H9 (cell line): ENCODE measurements at regions not wholly inside any gene's neighbourhood (a gene's known extent, or its start where the extent isn't known, plus 50 kb on each side); places are given as distances from the start of the nearest gene placed in this dataset.

ENCODE experiments used
- DNase-seq: peaks from one replicate; pipeline ENCODE4 v3.0.0-alpha.2; 2017
- H2AFZ ChIP-seq: one replicate; pipeline ENCODE4 v1.6.1; 2013; ENCODE audit warnings: mild to moderate bottlenecking, low read length, control low read depth, moderate library complexity
- H2AK5ac ChIP-seq: 2 replicates; pipeline ENCODE4 v1.6.1; 2013; ENCODE audit warnings: low read length, control low read depth, mixed read lengths; ENCODE audit not compliant: insufficient read length
- H2BK120ac ChIP-seq: one replicate; pipeline ENCODE4 v1.6.1; 2013; ENCODE audit warnings: low read depth, mild to moderate bottlenecking, low read length, control low read depth, inconsistent platforms; ENCODE audit not compliant: poor library complexity, severe bottlenecking
- H2BK12ac ChIP-seq: 2 replicates; pipeline ENCODE4 v1.6.1; 2013; ENCODE audit warnings: low read length, control low read depth, mixed read lengths, low read depth; ENCODE audit not compliant: insufficient read length
- H2BK15ac ChIP-seq: 2 replicates; pipeline ENCODE4 v1.6.1; 2013; ENCODE audit warnings: low read depth, low read length, control low read depth
- H2BK20ac ChIP-seq: one replicate; pipeline ENCODE4 v1.6.1; 2013; ENCODE audit warnings: low read depth, mild to moderate bottlenecking, low read length, control low read depth, inconsistent platforms; ENCODE audit not compliant: poor library complexity, severe bottlenecking
- H2BK5ac ChIP-seq: 2 replicates; pipeline ENCODE4 v1.6.1; 2013; ENCODE audit warnings: low read length, control low read depth, mixed read lengths; ENCODE audit not compliant: insufficient read length
- H3K14ac ChIP-seq: 2 replicates; pipeline ENCODE4 v1.6.1; 2013; ENCODE audit warnings: low read length, control low read depth; ENCODE audit not compliant: insufficient read depth
- H3K18ac ChIP-seq: 2 replicates; pipeline ENCODE4 v1.6.1; 2013; ENCODE audit warnings: low read depth, mild to moderate bottlenecking, mixed read lengths, low read length, control low read depth; ENCODE audit not compliant: insufficient read length
- H3K23ac ChIP-seq: 2 replicates; pipeline ENCODE4 v1.6.1; 2013; ENCODE audit warnings: low read length, control low read depth, mixed read lengths, low read depth; ENCODE audit not compliant: insufficient read length
- H3K23me2 ChIP-seq: 2 replicates; pipeline ENCODE4 v1.6.1; 2013; ENCODE audit warnings: low read depth, mild to moderate bottlenecking, mixed read lengths, low read length, control low read depth; ENCODE audit not compliant: insufficient read length, poor library complexity, severe bottlenecking
- H3K27ac ChIP-seq: 2 replicates; pipeline ENCODE4 v1.5.1; 2013; ENCODE audit warnings: low read length, control low read depth, mixed read lengths, low read depth; ENCODE audit not compliant: insufficient read length
- H3K27me3 ChIP-seq: 2 replicates; pipeline ENCODE4 v1.6.1; 2013; ENCODE audit warnings: low read length, control low read depth, inconsistent platforms; ENCODE audit not compliant: insufficient read depth
- H3K4ac ChIP-seq: 2 replicates; pipeline ENCODE4 v1.6.1; 2013; ENCODE audit warnings: low read depth, mild to moderate bottlenecking, control low read depth, inconsistent platforms, low read length, moderate library complexity
- H3K4me1 ChIP-seq: 2 replicates; pipeline ENCODE4 v1.6.1; 2013; ENCODE audit warnings: low read length, control low read depth, inconsistent platforms; ENCODE audit not compliant: insufficient read depth
- H3K4me2 ChIP-seq: 2 replicates; pipeline ENCODE4 v1.6.1; 2013; ENCODE audit warnings: low read length, control low read depth, mixed read lengths; ENCODE audit not compliant: insufficient read length, insufficient read depth
- H3K56ac ChIP-seq: 2 replicates; pipeline ENCODE4 v1.6.1; 2013; ENCODE audit warnings: low read depth, mild to moderate bottlenecking, mixed read lengths, low read length, control low read depth; ENCODE audit not compliant: insufficient read length
- H3K79me1 ChIP-seq: 2 replicates; pipeline ENCODE4 v1.6.1; 2013; ENCODE audit warnings: low read depth, mild to moderate bottlenecking, moderate library complexity, low read length, control low read depth, inconsistent platforms; ENCODE audit not compliant: insufficient read depth, poor library complexity, severe bottlenecking
- H3K79me2 ChIP-seq: 2 replicates; pipeline ENCODE4 v1.6.1; 2013; ENCODE audit warnings: low read length, control low read depth, inconsistent platforms; ENCODE audit not compliant: insufficient read depth
- H3K9ac ChIP-seq: 2 replicates; pipeline ENCODE4 v1.6.1; 2013; ENCODE audit warnings: low read length, control low read depth, mixed read lengths; ENCODE audit not compliant: insufficient read length; ENCODE audit errors: extremely low read depth
- H3K9me3 ChIP-seq: one replicate; pipeline ENCODE4 v1.6.1; 2013; ENCODE audit warnings: low read depth, low read length, inconsistent platforms; ENCODE audit not compliant: control insufficient read depth
- H3T11ph ChIP-seq: one replicate; pipeline ENCODE4 v1.6.1; 2013; ENCODE audit warnings: mild to moderate bottlenecking, low read length, control low read depth, inconsistent platforms
- H4K20me1 ChIP-seq: one replicate; pipeline ENCODE4 v1.6.1; 2013; ENCODE audit not compliant: control insufficient read depth, insufficient read length, insufficient read depth
- H4K5ac ChIP-seq: 2 replicates; pipeline ENCODE4 v1.6.1; 2013; ENCODE audit warnings: low read depth, mild to moderate bottlenecking, mixed read lengths, low read length, control low read depth; ENCODE audit not compliant: insufficient read length
- H4K8ac ChIP-seq: replicated peaks from 2 replicates; pipeline ENCODE4 v1.6.1; 2013; ENCODE audit warnings: low read length, control low read depth, mixed read lengths, low read depth; ENCODE audit not compliant: insufficient read length
- H4K91ac ChIP-seq: 2 replicates; pipeline ENCODE4 v1.6.1; 2013; ENCODE audit warnings: low read depth, mild to moderate bottlenecking, moderate library complexity, mixed read lengths, low read length, control low read depth; ENCODE audit not compliant: insufficient read length
- H3K27ac Mint-ChIP-seq, 3 experiments: 2 replicates in 2 of 3; 3 replicates in 1 of 3; pipeline ENCODE4 v1.8.0; 2020 to 2021; ENCODE audit warnings: mixed read lengths in 3 of 3, mild to moderate bottlenecking in 1 of 3, moderate library complexity in 1 of 3
- H3K27me3 Mint-ChIP-seq: 2 replicates; pipeline ENCODE4 v1.8.0; 2021; ENCODE audit warnings: low read depth, mild to moderate bottlenecking, moderate library complexity, mixed read lengths
- H3K36me3 Mint-ChIP-seq, 3 experiments: 2 replicates in 2 of 3; 3 replicates in 1 of 3; pipeline ENCODE4 v1.8.0; 2020 to 2021; ENCODE audit warnings: low read depth in 3 of 3, mixed read lengths in 3 of 3; ENCODE audit not compliant: insufficient read depth in 1 of 3
- H3K4me1 Mint-ChIP-seq, 2 experiments: 2 replicates each; pipeline ENCODE4 v1.8.0; 2020; ENCODE audit warnings: mixed read lengths in 2 of 2
- H3K4me3 Mint-ChIP-seq, 2 experiments: 2 replicates in 1 of 2; 3 replicates in 1 of 2; pipeline ENCODE4 v1.8.0; 2020 to 2021; ENCODE audit warnings: mild to moderate bottlenecking in 2 of 2, mixed read lengths in 2 of 2, moderate library complexity in 1 of 2
- H3K9me3 Mint-ChIP-seq, 2 experiments: 2 replicates in 1 of 2; 3 replicates in 1 of 2; pipeline ENCODE4 v1.8.0; 2020; ENCODE audit warnings: mild to moderate bottlenecking in 2 of 2, mixed read lengths in 2 of 2, moderate library complexity in 1 of 2
- CTCF ChIP-seq: fragments of 200-600 bp; sonication (generic); conservative IDR thresholded peaks from 3 replicates; pipeline ENCODE4 v1.8.0; 2021; ENCODE audit warnings: antibody characterized with exemption, mild to moderate bottlenecking
- WGBS: extraction: QIAGEN DNeasy Blood & Tissue Kit; methylation state at CpG from one replicate; pipeline ENCODE4 v1.1.7; 2013; ENCODE audit warnings: missing lambda C conversion rate, low lambda C conversion rate, mixed read lengths; ENCODE audit not compliant: insufficient read length; ENCODE audit errors: extremely low coverage; 5-methylcytosine and 5-hydroxymethylcytosine counted together

DNA sequence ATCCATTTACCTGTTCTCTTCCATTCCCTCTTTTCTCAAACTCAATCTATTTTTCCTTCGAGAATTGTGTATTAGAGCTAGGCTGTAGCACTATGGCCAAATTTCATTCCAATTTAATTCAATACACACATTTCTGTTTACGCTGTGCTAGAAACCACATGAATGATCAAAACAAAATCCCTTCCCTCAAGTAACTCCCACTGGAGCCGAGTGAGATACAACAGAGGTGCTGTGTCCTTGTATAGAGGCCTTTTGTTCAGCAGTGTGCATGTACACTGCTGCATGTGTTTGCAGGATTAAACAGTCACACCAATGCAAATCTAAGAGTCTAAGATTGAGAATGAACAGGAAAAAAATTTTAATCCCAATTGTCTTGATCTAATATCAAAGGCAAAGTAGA, 734.2 kb downstream of the RAPGEF2 start:
- Histone ChIP-seq H2BK5ac (no peak overlapping the region), H3K4ac (no peak overlapping the region), H2BK12ac (no peak overlapping the region), H3K18ac (no peak overlapping the region), H4K20me1 (no peaks in the 10 kb centered on the region), H2BK20ac (no peak overlapping the region), H4K8ac (no peak overlapping the region), H3K9ac (no peak overlapping the region), H2AFZ (no peak overlapping the region), H3K27me3 (no peaks in the 10 kb centered on the region), H3K9me3 (no peaks in the 10 kb centered on the region), H4K5ac (no peak overlapping the region), H2BK120ac (no peak overlapping the region), H3K56ac (no peak overlapping the region), H3K79me2 (no peaks in the 10 kb centered on the region), H3K79me1 (no peaks in the 10 kb centered on the region), H3T11ph (no peak overlapping the region), H3K14ac (no peak overlapping the region), H4K91ac (no peak overlapping the region), H2BK15ac (no peak overlapping the region), H3K4me1 (no peaks in the 10 kb centered on the region), H3K23me2 (no peaks in the 10 kb centered on the region), H3K23ac (no peak overlapping the region), H2AK5ac (no peak overlapping the region), H3K4me2 (no peak overlapping the region), H3K27ac (no peak overlapping the region)
- no peak overlapping the region for H3K27ac Mint-ChIP-seq
- WGBS = no CpG with 5 or more reads among the region's 3 CpGs
- H3K4me3 Mint-ChIP-seq = no peak overlapping the region
- TF ChIP-seq CTCF = no peak
- no peaks in the 10 kb centered on the region for H3K4me1 Mint-ChIP-seq
- H3K27me3 Mint-ChIP-seq = no peaks in the 10 kb centered on the region
- no peaks in the 10 kb centered on the region for H3K36me3 Mint-ChIP-seq
- DNase-seq = no peak
- no peaks in the 10 kb centered on the region for H3K9me3 Mint-ChIP-seq
